ENCODE measurements at regions not wholly inside any gene's neighbourhood (a gene's known extent, or its start where the extent isn't known, plus 50 kb on each side); places are given as distances from the start of the nearest gene placed in this dataset.
"Not testable (repeated sequence)": the region's sequence is repeated elsewhere in the genome, so short reads cannot be mapped to it uniquely, and the experiment has no call there.

GRCh38 chr6:121549736-121550135 is 114.3 kb downstream of the GJA1 start:
- DNase-seq, result no peak

DNA sequence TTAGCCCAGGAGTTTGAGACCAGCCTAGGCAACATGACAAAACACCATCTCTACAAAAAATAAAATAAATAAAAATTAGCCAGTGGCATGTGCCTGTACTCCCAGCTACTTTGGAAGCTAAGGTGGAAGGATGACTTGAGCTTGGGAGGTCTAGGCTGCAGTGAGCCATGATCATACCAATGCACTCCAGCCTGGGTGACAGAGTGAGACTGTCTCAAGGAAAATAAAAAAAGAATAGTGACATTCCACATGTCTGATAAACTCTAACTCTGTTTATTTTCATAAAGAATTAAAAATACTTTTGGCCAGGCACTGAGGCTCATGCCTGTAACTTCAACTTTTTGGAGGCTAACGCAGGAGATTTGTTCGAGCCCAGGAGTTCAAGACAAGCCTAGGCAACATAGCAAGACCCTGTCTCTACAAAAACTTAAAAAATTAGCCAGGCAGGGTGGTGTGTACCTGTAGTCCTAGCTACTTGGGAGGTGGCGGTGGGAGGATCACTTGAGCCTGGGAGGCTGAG is 115.1 kb downstream of the GJA1 start:
- no peak for DNase-seq

DNA sequence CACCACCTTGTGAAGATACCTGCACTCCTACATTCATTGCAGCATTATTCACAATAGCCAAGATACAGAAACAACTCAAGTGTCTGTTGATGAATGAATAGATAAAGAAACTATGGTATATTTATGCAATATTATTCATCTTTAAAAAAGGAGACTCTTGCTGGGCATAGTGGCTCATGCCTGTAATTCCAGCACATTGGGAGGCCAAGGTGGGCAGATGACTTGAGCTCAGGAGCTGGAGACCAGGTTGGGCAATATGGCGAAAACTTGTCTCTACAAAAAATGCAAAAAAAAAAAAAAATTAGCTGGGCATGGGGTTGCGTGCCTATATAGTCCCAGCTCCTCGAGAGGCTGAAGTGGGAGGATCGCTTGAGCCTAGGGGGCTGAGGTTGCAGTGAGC is 119.8 kb downstream of the GJA1 start:
- no peak for DNase-seq

GRCh38 chr6:121556149-121556548 is 120.7 kb downstream of the GJA1 start:
- not testable (repeated sequence) for DNase-seq

DNA sequence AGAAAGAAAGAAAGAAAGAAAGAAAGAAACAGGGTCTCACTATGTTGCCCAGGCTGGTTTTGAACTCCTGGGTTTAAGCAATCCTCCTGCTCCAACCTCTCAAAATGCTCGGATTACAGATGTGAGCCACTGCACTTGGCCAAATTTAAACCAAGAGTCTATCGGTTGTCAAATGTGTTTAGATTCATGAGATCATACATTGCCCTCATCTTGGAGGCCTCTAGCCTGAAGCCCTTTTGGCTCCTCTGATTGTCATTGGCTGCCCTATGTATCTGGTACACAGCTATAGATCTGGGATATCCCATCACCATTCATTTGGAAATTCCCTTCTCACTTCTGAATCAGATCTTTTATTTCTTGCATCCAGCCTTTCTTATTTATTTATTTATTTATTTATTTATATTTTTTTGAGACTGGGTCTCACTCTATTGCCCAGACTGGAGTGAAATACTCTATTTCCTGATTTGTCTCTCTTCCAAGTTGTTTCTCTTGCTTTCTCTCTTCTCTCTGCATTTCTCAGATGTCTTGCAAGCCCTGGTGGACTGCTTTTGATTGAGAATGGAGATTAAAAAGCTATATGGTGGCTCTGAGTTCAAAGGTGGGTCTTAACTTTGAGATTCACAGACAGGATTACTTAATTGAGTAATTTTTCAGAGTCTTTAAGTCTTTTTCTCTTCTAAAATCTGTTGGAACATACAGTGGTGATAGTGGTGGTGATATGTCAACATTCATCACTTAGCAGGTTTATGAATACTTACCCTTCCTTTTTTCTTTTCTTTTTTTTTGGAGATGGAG is 121.9 kb downstream of the GJA1 start:
- no peak for DNase-seq

DNA sequence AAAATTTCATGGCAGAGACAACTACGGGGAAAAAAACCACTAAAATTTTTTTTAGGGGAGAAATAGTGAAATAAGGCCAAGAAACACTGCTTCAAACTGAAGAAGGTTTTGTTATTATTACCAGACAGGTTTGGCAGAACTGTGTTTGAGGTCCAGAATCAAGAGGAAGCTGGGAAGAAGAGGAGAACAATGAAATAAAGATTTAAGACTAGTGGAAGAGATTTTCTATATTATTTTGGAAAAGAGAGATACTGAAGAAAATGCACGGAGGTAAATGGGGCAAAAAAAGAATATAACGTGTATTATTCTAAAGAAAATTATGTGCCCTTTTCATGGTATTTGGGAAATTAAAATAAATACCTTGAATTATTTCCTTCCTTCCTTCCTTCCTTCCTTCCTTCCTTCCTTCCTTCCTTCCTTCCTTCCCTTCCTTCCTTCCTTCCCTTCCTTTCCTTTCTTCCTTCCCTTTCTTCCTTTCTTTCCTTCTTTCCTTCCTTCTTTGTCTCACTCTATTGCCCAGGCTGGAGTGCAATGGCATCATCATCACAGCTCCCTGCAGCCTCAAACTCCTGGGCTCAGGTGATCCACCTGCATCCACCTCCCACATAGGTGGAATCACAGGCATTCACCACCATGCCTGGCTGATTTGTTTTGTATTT is 124.3 kb downstream of the GJA1 start:
- no peak for DNase-seq

GRCh38 chr6:121560476-121560875 is 125.0 kb downstream of the GJA1 start:
- no peak for DNase-seq

GRCh38 chr6:121563286-121563685 is 127.8 kb downstream of the GJA1 start:
- no peak for DNase-seq

GRCh38 chr6:121564529-121564928 is 129.1 kb downstream of the GJA1 start:
- not testable (repeated sequence) for DNase-seq

DNA sequence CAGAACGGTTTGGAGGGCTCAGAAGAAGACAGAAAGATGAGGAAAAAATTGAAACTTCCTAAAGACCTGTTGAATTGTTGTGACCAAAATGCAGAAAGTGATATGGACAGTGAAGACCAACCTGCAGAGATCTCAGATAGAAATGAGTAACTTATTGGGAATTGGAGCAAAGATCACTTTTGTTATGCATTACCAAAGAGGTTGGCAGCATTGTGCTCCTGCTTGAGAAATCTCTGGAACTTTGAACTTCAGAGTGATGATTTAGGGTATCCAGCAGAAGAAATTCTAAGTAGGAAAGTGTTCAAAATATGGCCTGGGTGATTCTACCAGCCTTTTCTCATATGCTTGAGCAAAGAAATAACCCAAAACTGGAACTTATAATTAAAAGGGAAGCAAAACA is 136.0 kb downstream of the GJA1 start:
- no peak for DNase-seq

DNA sequence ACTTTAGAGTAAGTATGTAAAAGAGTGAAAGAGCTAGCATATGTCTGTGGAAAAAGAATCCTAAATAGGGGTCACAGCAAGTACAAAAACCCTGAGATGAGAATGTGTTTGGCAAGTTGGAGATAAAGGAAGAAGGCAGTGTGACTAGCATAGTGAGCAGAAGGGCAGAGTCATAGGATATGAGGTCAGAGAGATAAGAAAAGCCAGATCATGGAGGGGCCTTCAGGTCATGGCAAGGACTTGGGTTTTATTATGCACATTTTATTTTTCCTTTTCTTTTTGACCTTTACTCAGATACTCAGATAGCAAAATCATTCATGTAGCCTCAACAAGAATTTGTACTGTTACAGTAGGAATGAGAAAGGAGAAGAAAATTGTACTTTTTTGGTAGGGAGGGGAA is 138.0 kb downstream of the GJA1 start:
- no peak for DNase-seq

DNA sequence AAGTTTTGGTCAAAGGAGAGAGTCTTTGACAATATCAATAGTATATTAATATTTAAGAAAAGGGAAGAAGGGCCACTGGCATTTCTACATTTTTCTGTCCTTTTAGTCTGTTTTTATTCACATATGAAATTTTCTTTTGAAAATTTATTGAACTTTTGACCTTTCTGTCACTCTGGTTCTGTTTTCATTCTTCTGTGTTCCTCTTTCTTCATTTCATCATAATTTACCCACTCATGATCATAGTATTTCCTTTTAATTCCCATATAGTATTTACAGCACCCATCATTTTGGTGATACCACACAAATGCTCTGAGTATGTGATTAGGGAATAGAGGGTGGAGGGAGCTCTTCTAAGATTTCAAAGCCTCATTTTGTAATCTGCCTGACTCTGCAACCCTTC is 142.8 kb downstream of the GJA1 start:
- no peak for DNase-seq

- DNase-seq, result no peak
These were observed 144.0 kb downstream of the GJA1 start for GRCh38 chr6:121579478-121579877.

DNA sequence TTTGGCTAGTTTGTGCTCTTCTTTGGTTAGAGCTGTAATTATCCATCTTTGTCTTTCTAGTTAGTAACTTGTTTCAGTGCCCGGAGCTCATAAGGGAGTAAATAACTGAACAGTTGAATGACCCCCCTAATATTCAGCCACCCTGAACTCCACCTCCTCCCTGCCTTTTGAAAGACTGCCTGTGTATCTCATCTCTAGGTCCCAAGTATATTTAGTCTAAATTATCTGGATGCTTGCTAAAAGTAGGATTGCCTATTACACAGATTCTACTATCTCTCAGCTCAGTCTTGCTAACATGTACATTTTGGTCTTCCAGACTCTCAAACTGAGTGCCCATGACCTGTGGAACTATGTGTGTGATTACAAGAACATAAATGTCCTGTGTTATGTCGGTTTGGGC is 145.9 kb downstream of the GJA1 start:
- no peak for DNase-seq

- DNase-seq, result no peak
These were observed 146.8 kb downstream of the GJA1 start for GRCh38 chr6:121582262-121582661.

- DNase-seq, result no peak
These were observed 149.3 kb downstream of the GJA1 start for GRCh38 chr6:121584586-121585369.

- no peak for DNase-seq
These were observed 155.0 kb downstream of the GJA1 start for GRCh38 chr6:121590438-121590837.

DNA sequence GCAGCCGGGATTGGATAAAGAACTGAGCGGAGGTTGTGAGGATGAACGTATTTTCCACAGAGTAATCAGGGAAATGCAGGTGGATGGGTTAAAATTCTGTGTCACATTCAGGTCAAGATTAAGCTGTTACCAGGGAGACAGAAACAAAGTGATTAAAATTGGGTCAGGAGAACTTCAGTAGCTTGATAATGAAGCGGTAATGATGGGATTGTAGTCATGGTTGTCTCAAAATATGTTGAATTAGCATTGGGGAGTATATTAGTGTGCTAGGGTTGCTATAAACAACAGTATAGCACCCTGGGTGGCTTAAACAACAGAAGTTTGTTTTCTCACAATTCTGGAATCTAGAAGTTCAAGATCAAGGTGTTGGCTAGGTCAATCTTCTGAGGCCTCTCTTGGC is 155.5 kb downstream of the GJA1 start:
- no peak for DNase-seq

DNA sequence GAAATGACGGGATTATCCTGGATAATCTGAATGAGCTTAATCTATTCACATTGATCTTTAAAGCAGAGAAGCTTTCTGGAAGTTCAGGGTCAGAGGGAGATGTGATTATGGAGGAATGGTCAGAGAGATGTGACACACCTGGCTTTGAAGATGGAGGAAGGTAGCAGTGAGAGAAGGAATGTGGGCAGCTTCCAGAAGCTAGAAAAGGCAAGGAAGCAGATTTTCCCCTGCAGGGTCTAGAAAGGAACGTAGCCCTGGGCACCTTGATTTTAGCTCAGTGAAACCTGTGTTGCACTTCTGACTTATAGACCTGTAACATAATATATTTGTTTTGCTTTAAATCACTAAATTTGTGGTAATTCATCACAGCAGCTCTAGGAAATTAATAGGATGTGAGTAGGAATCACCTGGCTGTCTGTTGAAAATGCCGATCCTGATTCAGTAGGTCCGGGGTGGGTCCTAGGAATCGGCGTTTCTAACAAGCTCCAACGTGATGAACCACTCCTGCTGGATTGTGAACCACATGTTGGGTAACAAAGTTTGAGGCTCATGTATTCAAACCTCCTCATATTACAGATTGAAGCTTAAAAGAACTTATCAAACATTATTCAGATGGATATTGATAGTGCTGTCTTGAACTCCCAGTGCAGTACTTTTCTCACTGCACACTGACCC is 157.0 kb downstream of the GJA1 start:
- no peak for DNase-seq

- DNase-seq, result no peak
These were observed 157.7 kb downstream of the GJA1 start for GRCh38 chr6:121593011-121593641.

- no peak for DNase-seq
These were observed 158.6 kb downstream of the GJA1 start for GRCh38 chr6:121594053-121594452.

GRCh38 chr6:121595646-121596045 is 160.2 kb downstream of the GJA1 start:
- no peak for DNase-seq

Data from T-helper 2 cell (primary cell).